ENCODE measurements at regions not wholly inside any gene's neighbourhood (a gene's known extent, or its start where the extent isn't known, plus 50 kb on each side); places are given as distances from the start of the nearest gene placed in this dataset.

- Histone ChIP-seq H3K9me3 (ENCODE audit: low read length) (no peaks in the 10 kb centered on the region), H3K9me2 (replicated peaks; ENCODE audit: low read length) (no peaks in the 10 kb centered on the region), H3K27me3 (ENCODE audit: low read length) (peaks cover 7% of the 10 kb centered on the region), H3K36me3 (ENCODE audit: low read depth, low read length) (no peaks in the 10 kb centered on the region), H4K20me1 (ENCODE audit: low read length) (no peaks in the 10 kb centered on the region), H2AFZ (ENCODE audit: low read length) (no peak overlapping the region), H3K27ac (ENCODE audit: low read length) (no peak overlapping the region), H3K4me1 (ENCODE audit: insufficient read depth, low read length) (no peaks in the 10 kb centered on the region), H3K79me2 (ENCODE audit: low read length) (no peaks in the 10 kb centered on the region), H3K9ac (ENCODE audit: low read length) (no peak overlapping the region), H3F3A (ENCODE audit: low read length, unreplicated experiment) (no peaks in the 10 kb centered on the region), H3K4me3 (ENCODE audit: low read length) (no peak overlapping the region), H3K4me2 (ENCODE audit: low read length) (no peak overlapping the region)
- no TSS peak for BruUV-seq (replicated peaks)
- TF ChIP-seq EZH2phosphoT487 (IDR thresholded peaks at IDR 0.05; ENCODE audit: borderline replicate concordance, low read length) (no peak), EZH2 (IDR thresholded peaks at IDR 0.05; ENCODE audit: low read length, unreplicated experiment) (no peak), CTCF (conservative IDR thresholded peaks at IDR 0.05; ENCODE audit: low read depth, low read length) (no peak)
- intact Hi-C loops (cut with micrococcal nuclease): no loop called here
- DNase-seq: no peak
- CTCF ChIA-PET: no interaction called here
- no peak for ATAC-seq
- POLR2A ChIA-PET (ENCODE audit: unreplicated experiment): no interaction called here
These were observed 138.4 kb upstream of the HS6ST1 start for GRCh38 chr2:128457006-128457604.

GRCh38 chr2:128457716-128458115 is 139.0 kb upstream of the HS6ST1 start:
- ChIA-PET CTCF (no interaction called here), POLR2A (ENCODE audit: unreplicated experiment) (no interaction called here)
- Histone ChIP-seq H3K4me1 (ENCODE audit: insufficient read depth, low read length) (no peaks in the 10 kb centered on the region), H3F3A (ENCODE audit: low read length, unreplicated experiment) (no peaks in the 10 kb centered on the region), H3K9me2 (replicated peaks; ENCODE audit: low read length) (no peaks in the 10 kb centered on the region), H3K4me2 (ENCODE audit: low read length) (no peak overlapping the region), H3K9ac (ENCODE audit: low read length) (no peak overlapping the region), H3K4me3 (ENCODE audit: low read length) (no peak overlapping the region), H3K27me3 (ENCODE audit: low read length) (peaks cover 7% of the 10 kb centered on the region), H3K36me3 (ENCODE audit: low read depth, low read length) (no peaks in the 10 kb centered on the region), H2AFZ (ENCODE audit: low read length) (no peak overlapping the region), H4K20me1 (ENCODE audit: low read length) (no peaks in the 10 kb centered on the region), H3K79me2 (ENCODE audit: low read length) (no peaks in the 10 kb centered on the region), H3K9me3 (ENCODE audit: low read length) (no peaks in the 10 kb centered on the region), H3K27ac (ENCODE audit: low read length) (no peak overlapping the region)
- DNase-seq (no peak), ATAC-seq (no peak)
- BruUV-seq (replicated peaks): no TSS peak
- no peak for TF ChIP-seq EZH2 (IDR thresholded peaks at IDR 0.05; ENCODE audit: low read length, unreplicated experiment)
- no peak for TF ChIP-seq CTCF (conservative IDR thresholded peaks at IDR 0.05; ENCODE audit: low read depth, low read length)
- TF ChIP-seq EZH2phosphoT487 (IDR thresholded peaks at IDR 0.05; ENCODE audit: borderline replicate concordance, low read length): no peak
- intact Hi-C loops (cut with micrococcal nuclease): no loop called here

- CTCF ChIA-PET: no interaction called here
- intact Hi-C loops (cut with micrococcal nuclease): no loop called here
These were observed 139.8 kb upstream of the HS6ST1 start for GRCh38 chr2:128458505-128458904.

More at GRCh38 chr2:128458505-128458904, 139.8 kb upstream of the HS6ST1 start:
- H4K20me1 ChIP-seq (ENCODE audit: low read length): no peaks in the 10 kb centered on the region
- no peak overlapping the region for H3K4me3 ChIP-seq (ENCODE audit: low read length)
- H3K9me3 ChIP-seq (ENCODE audit: low read length): no peaks in the 10 kb centered on the region
- no peak for TF ChIP-seq CTCF (conservative IDR thresholded peaks at IDR 0.05; ENCODE audit: low read depth, low read length)
- TF ChIP-seq EZH2 (IDR thresholded peaks at IDR 0.05; ENCODE audit: low read length, unreplicated experiment): no peak
- TF ChIP-seq EZH2phosphoT487 (IDR thresholded peaks at IDR 0.05; ENCODE audit: borderline replicate concordance, low read length): no peak
- no peaks in the 10 kb centered on the region for H3F3A ChIP-seq (ENCODE audit: low read length, unreplicated experiment)
- H3K9ac ChIP-seq (ENCODE audit: low read length): no peak overlapping the region
- H3K79me2 ChIP-seq (ENCODE audit: low read length): no peaks in the 10 kb centered on the region
- no peak overlapping the region for H2AFZ ChIP-seq (ENCODE audit: low read length)
- H3K9me2 ChIP-seq (replicated peaks; ENCODE audit: low read length): no peaks in the 10 kb centered on the region
- peaks cover 8% of the 10 kb centered on the region for H3K27me3 ChIP-seq (ENCODE audit: low read length)
- no peaks in the 10 kb centered on the region for H3K36me3 ChIP-seq (ENCODE audit: low read depth, low read length)
- H3K4me1 ChIP-seq (ENCODE audit: insufficient read depth, low read length): no peaks in the 10 kb centered on the region
- no peak overlapping the region for H3K4me2 ChIP-seq (ENCODE audit: low read length)
- no peak for ATAC-seq
- no peak overlapping the region for H3K27ac ChIP-seq (ENCODE audit: low read length)
- BruUV-seq (replicated peaks): no TSS peak
- POLR2A ChIA-PET (ENCODE audit: unreplicated experiment): no interaction called here
- peak; percentile 2 for DNase-seq
